Caco-2 (cell line): ENCODE measurements at regions not wholly inside any gene's neighbourhood (a gene's known extent, or its start where the extent isn't known, plus 50 kb on each side); places are given as distances from the start of the nearest gene placed in this dataset.

ENCODE experiments used
- BruUV-seq: library from RNA; stranded (reverse); fragments of 400-500 nt; replicated peaks from 2 replicates; lab custom pipeline; 2021; lab: Mats Ljungman, UMichigan
- CTCF ChIA-PET: fragments of 300-600 bp; sonication (Branson Sonifier 250); formaldehyde crosslinking; loops from one replicate; lab custom pipeline; 2022; ENCODE audit warnings: antibody characterized with exemption; lab: Charles Lee
- POLR2A ChIA-PET: fragments of 300-600 bp; sonication (Branson Sonifier 250); formaldehyde crosslinking; loops from one replicate; lab custom pipeline; 2022; ENCODE audit warnings: antibody characterized with exemption; lab: Charles Lee
- DNase-seq, 2 experiments: peaks; one replicate each; pipeline versions ENCODE4 v3.0.0 to v3.0.0-alpha.2; 2020 to 2022
- H3K27me3 ChIP-seq: replicated peaks from 2 replicates; pipeline ENCODE4 v1.6.0; 2011; ENCODE audit warnings: low read length; ENCODE audit not compliant: control insufficient read depth, insufficient read depth
- H3K36me3 ChIP-seq: 2 replicates; pipeline ENCODE4 v1.5.1; 2011; ENCODE audit warnings: low read length; ENCODE audit not compliant: control insufficient read depth, insufficient read depth
- H3K4me1 ChIP-seq: fragments of 250-450 bp; sonication (Bioruptor Pico); 2 replicates; pipeline ENCODE4 v1.5.1; 2020; ENCODE audit warnings: mild to moderate bottlenecking
- H3K4me3 ChIP-seq: 2 replicates; pipeline ENCODE4 v1.5.1; 2011; ENCODE audit warnings: low read depth, mild to moderate bottlenecking, control low read depth, low read length
- H3K9me3 ChIP-seq: fragments of 250-450 bp; sonication (Bioruptor Pico); 2 replicates; pipeline ENCODE4 v1.5.1; 2020; ENCODE audit warnings: mild to moderate bottlenecking, moderate library complexity
- H3K27ac Mint-ChIP-seq: one replicate; pipeline ENCODE4 v1.8.0; 2022; ENCODE audit warnings: mixed read lengths; ENCODE audit not compliant: unreplicated experiment
- H3K27me3 Mint-ChIP-seq: one replicate; pipeline ENCODE4 v1.8.0; 2022; ENCODE audit warnings: mixed read lengths; ENCODE audit not compliant: insufficient read depth, unreplicated experiment
- H3K36me3 Mint-ChIP-seq: one replicate; pipeline ENCODE4 v1.8.0; 2022; ENCODE audit warnings: mild to moderate bottlenecking, mixed read lengths; ENCODE audit not compliant: insufficient read depth, unreplicated experiment
- H3K4me1 Mint-ChIP-seq: one replicate; pipeline ENCODE4 v1.8.0; 2022; ENCODE audit warnings: low read depth, mixed read lengths; ENCODE audit not compliant: unreplicated experiment
- H3K4me3 Mint-ChIP-seq: one replicate; pipeline ENCODE4 v1.8.0; 2022; ENCODE audit warnings: mild to moderate bottlenecking, moderate library complexity, mixed read lengths; ENCODE audit not compliant: unreplicated experiment
- H3K9me3 Mint-ChIP-seq: one replicate; pipeline ENCODE4 v1.8.0; 2022; ENCODE audit warnings: mixed read lengths; ENCODE audit not compliant: unreplicated experiment
- CTCF ChIP-seq, 2 experiments: fragments of 200-600 bp in 1 of 2; IDR thresholded peaks; 1 replicate in 1 of 2; 2 replicates in 1 of 2; pipeline versions ENCODE4 v1.5.1 to v1.8.0; 2011 to 2022; ENCODE audit warnings: antibody characterized with exemption in 1 of 2, control low read depth in 1 of 2, inconsistent platforms in 1 of 2, low read depth in 1 of 2, low read length in 1 of 2, mild to moderate bottlenecking in 1 of 2, moderate library complexity in 1 of 2; ENCODE audit not compliant: insufficient read depth in 1 of 2, severe bottlenecking in 1 of 2, unreplicated experiment in 1 of 2
- intact Hi-C: fragments of 100-400 bp; cut with micrococcal nuclease; formaldehyde crosslinking; loops from one replicate; pipeline ENCODE4 v1.10.0; 2022; ENCODE audit not compliant: unreplicated experiment

GRCh38 chr14:86797075-86797351, 1196.0 kb downstream of the GALC start:
- no peak overlapping the region for H3K27ac Mint-ChIP-seq
- Histone ChIP-seq H3K4me3 (no peak overlapping the region), H3K27me3 (no peaks in the 10 kb centered on the region), H3K9me3 (no peaks in the 10 kb centered on the region), H3K36me3 (no peaks in the 10 kb centered on the region), H3K4me1 (no peaks in the 10 kb centered on the region)
- no peaks in the 10 kb centered on the region for H3K36me3 Mint-ChIP-seq
- no peak for DNase-seq
- no TSS peak for BruUV-seq
- intact Hi-C loops, result no loop called here
- no peaks in the 10 kb centered on the region for H3K9me3 Mint-ChIP-seq
- peaks cover 3% of the 10 kb centered on the region for H3K27me3 Mint-ChIP-seq
- TF ChIP-seq CTCF (IDR thresholded peaks at IDR 0.05; ENCODE audit: insufficient read depth in 1 of 2, low read depth in 1 of 2, low read length in 1 of 2, severe bottlenecking in 1 of 2, unreplicated experiment in 1 of 2), result no peak
- POLR2A ChIA-PET, result no interaction called here
- no peak overlapping the region for H3K4me3 Mint-ChIP-seq
- no peaks in the 10 kb centered on the region for H3K4me1 Mint-ChIP-seq
- CTCF ChIA-PET, result no interaction called here

DNA sequence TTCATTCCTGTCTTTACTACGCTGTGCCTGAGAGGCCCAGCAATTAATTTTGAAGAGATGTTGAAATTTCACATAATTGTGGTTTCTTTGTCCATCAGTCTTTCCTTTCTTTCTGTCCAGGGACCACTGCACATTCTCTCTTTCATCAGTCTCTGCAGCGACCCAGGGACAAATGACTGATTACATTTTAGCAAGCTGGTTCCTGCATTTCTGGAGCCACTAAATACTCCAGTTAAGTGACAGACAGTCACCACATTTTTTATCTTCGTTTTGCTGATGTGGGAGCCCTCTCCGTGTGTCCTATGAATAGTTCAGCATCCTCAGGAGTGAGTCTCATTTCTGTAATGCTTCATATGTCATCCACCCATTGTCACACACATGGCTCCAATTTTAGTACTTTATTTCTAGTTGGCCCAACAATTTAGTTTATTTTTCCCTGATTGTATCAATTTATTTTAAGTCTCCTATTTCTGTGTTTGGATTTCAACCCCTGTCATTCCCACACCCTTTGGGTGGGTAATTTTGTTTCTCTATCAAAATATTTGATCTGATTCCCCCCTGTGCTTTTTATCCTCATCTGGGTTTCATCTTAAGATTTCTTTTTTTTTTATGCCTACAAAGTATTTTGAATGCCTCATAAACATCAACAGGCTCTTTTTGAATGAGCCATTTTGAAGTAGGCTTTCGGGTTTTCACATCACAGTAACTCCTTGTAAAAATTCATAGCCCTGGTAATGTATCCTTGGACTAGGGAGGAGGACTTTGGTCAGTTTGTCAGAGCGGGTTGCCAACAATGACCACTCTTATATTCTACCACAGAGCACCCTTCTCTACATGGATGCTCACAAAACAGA, 1196.5 kb downstream of the GALC start:
- H3K27me3 ChIP-seq, result no peaks in the 10 kb centered on the region
- intact Hi-C loops, result no loop called here
- Mint-ChIP-seq H3K9me3 (no peaks in the 10 kb centered on the region), H3K27me3 (peaks cover 3% of the 10 kb centered on the region), H3K4me1 (no peaks in the 10 kb centered on the region), H3K4me3 (no peak overlapping the region), H3K27ac (no peak overlapping the region), H3K36me3 (no peaks in the 10 kb centered on the region)
- H3K4me3 ChIP-seq, result no peak overlapping the region
- CTCF ChIA-PET, result no interaction called here
- no peaks in the 10 kb centered on the region for H3K4me1 ChIP-seq
- no TSS peak for BruUV-seq
- TF ChIP-seq CTCF (IDR thresholded peaks at IDR 0.05; ENCODE audit: insufficient read depth in 1 of 2, low read depth in 1 of 2, low read length in 1 of 2, severe bottlenecking in 1 of 2, unreplicated experiment in 1 of 2), result no peak
- H3K36me3 ChIP-seq, result no peaks in the 10 kb centered on the region
- DNase-seq, result no peak
- no peaks in the 10 kb centered on the region for H3K9me3 ChIP-seq
- POLR2A ChIA-PET, result no interaction called here

GRCh38 chr14:86794689-86795088, 1198.3 kb downstream of the GALC start:
- H3K4me3 ChIP-seq, result no peak overlapping the region
- ChIA-PET CTCF (no interaction called here), POLR2A (no interaction called here)
- no peak overlapping the region for H3K27ac Mint-ChIP-seq
- no peak for TF ChIP-seq CTCF (IDR thresholded peaks at IDR 0.05; ENCODE audit: insufficient read depth in 1 of 2, low read depth in 1 of 2, low read length in 1 of 2, severe bottlenecking in 1 of 2, unreplicated experiment in 1 of 2)
- no peaks in the 10 kb centered on the region for H3K9me3 Mint-ChIP-seq
- H3K36me3 Mint-ChIP-seq, result no peaks in the 10 kb centered on the region
- H3K27me3 ChIP-seq, result no peaks in the 10 kb centered on the region
- peaks cover 3% of the 10 kb centered on the region for H3K27me3 Mint-ChIP-seq
- DNase-seq, result no peak
- no TSS peak for BruUV-seq
- H3K36me3 ChIP-seq, result no peaks in the 10 kb centered on the region
- no peaks in the 10 kb centered on the region for H3K9me3 ChIP-seq
- H3K4me1 Mint-ChIP-seq, result no peaks in the 10 kb centered on the region
- intact Hi-C loops, result no loop called here
- H3K4me3 Mint-ChIP-seq, result no peak overlapping the region
- no peaks in the 10 kb centered on the region for H3K4me1 ChIP-seq
